Tibial nerve (tissue), 4 donors: ENCODE measurements at regions not wholly inside any gene's neighbourhood (a gene's known extent, or its start where the extent isn't known, plus 50 kb on each side); places are given as distances from the start of the nearest gene placed in this dataset.

ENCODE experiments used
- DNase-seq, 2 donors: peaks; one replicate each; pipeline ENCODE4 v3.0.0-alpha.2; 2019; ENCODE audit warnings: low spot score in 2 of 2
- H3K27ac ChIP-seq, 4 donors: fragments of 200-600 bp; sonication (generic) in 3 of 4; one replicate each; pipeline ENCODE4 v1.5.1; 2017 to 2019; ENCODE audit warnings: mild to moderate bottlenecking in 1 of 4
- H3K27me3 ChIP-seq, 2 donors: fragments of 200-600 bp; sonication (generic) in 1 of 2; one replicate each; pipeline versions ENCODE4 v1.5.1 to v1.6.0; 2017 to 2019
- H3K36me3 ChIP-seq, 3 donors: fragments of 200-600 bp; sonication (generic); one replicate each; pipeline ENCODE4 v1.5.1; 2018 to 2019
- H3K4me1 ChIP-seq, 4 donors: fragments of 200-600 bp; sonication (generic) in 3 of 4; one replicate each; pipeline ENCODE4 v1.5.1; 2017 to 2019
- H3K4me3 ChIP-seq, 4 donors: fragments of 200-600 bp; sonication (generic) in 3 of 4; one replicate each; pipeline ENCODE4 v1.5.1; 2017 to 2019; ENCODE audit warnings: mild to moderate bottlenecking in 1 of 4, moderate library complexity in 1 of 4
- H3K9me3 ChIP-seq, 4 donors: fragments of 200-600 bp; sonication (generic) in 3 of 4; one replicate each; pipeline ENCODE4 v1.5.1; 2017 to 2019
- EP300 ChIP-seq, 2 donors: sonication (generic); formaldehyde crosslinking; IDR thresholded peaks; one replicate each; pipeline ENCODE4 v1.6.1; 2017; ENCODE audit warnings: antibody characterized with exemption in 2 of 2, mild to moderate bottlenecking in 1 of 2
- POLR2A ChIP-seq, 2 donors: fragments of 450-650 bp; IDR thresholded peaks; one replicate each; pipeline ENCODE4 v1.6.1; 2017; ENCODE audit warnings: antibody characterized with exemption in 2 of 2, mild to moderate bottlenecking in 2 of 2, moderate library complexity in 2 of 2
- WGBS, 2 donors: methylation state at CpG; one replicate each; pipeline ENCODE4 v1.1.5; 2018; 5-methylcytosine and 5-hydroxymethylcytosine counted together
- TF ChIP-seq, protein P1 (sequence below), 5 experiments: fragments of 200-600 bp in 3 of 5; fragments of 450-650 bp in 2 of 5; sonication (generic) in 3 of 5; IDR thresholded peaks; one replicate each; pipeline ENCODE4 v1.5.1; 2016 to 2019; ENCODE audit warnings: antibody characterized with exemption in 5 of 5, mild to moderate bottlenecking in 3 of 5, moderate library complexity in 2 of 5

DNA sequence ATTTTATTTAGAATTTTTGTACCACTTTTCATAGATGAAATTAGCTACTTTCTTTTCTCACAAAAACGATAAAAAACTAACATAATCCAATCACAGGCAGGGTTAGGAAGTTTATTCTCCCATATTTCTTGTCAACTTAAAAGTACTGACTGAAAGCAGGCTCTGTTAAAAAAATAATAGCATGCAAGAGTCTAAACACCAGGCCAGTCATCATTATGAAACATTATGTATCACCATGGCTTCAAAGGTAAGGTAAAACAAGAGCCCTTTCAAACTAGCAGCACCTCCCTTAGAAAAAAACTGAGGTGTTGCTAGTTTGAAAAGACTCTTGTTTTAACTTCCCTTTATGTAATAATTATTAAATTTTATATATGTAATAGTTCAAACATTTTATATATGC is 848.0 kb downstream of the RNF144A start:
- 66 to 77% methylated on average over 1 of the region's 1 CpG for WGBS, 2 donors
- Histone ChIP-seq H3K36me3 (no peaks in the 10 kb centered on the region), H3K4me1 (no peaks in the 10 kb centered on the region), H3K4me3 (no peak overlapping the region), H3K27ac (no peak overlapping the region), H3K9me3 (peaks cover 0 to 15% (median 0%) of the 10 kb centered on the region in 4 donors), H3K27me3 (no peaks in the 10 kb centered on the region)
- no peak for TF ChIP-seq POLR2A (IDR thresholded peaks at IDR 0.05)
- no peak for TF ChIP-seq EP300 (IDR thresholded peaks at IDR 0.05)
- TF ChIP-seq, protein P1, sequence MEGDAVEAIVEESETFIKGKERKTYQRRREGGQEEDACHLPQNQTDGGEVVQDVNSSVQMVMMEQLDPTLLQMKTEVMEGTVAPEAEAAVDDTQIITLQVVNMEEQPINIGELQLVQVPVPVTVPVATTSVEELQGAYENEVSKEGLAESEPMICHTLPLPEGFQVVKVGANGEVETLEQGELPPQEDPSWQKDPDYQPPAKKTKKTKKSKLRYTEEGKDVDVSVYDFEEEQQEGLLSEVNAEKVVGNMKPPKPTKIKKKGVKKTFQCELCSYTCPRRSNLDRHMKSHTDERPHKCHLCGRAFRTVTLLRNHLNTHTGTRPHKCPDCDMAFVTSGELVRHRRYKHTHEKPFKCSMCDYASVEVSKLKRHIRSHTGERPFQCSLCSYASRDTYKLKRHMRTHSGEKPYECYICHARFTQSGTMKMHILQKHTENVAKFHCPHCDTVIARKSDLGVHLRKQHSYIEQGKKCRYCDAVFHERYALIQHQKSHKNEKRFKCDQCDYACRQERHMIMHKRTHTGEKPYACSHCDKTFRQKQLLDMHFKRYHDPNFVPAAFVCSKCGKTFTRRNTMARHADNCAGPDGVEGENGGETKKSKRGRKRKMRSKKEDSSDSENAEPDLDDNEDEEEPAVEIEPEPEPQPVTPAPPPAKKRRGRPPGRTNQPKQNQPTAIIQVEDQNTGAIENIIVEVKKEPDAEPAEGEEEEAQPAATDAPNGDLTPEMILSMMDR (IDR thresholded peaks at IDR 0.05) = no peak
- no peak for DNase-seq

DNA sequence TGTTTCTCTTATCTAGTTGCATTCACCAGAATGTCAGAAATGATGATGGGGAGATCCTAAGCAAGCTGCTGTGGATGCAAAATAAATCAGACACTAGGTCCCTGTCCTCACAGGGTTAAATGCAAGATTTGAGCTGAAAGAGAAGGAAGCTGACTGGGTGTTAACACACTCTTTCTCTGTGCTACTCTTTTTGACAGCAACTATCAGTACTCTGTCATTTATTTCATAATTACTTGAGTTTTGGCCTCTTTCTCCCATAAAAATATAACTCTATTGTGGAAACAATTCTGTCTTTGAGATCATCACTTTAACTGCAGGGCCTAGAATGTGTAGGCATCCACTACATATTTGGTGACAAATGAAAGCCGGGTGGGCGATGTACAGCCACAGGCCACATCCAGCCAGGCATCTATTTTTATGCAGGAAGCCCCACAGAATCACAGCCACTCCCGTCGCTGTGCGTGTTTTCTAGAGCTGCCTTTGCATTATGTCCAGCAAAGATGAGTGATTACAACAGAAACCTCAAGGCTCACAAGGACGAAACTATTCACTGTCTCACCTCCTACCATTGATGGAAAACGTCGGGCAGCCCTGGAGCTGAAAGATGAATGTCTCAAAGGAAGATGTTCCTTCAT is 849.0 kb downstream of the RNF144A start:
- no peak for DNase-seq
- Histone ChIP-seq H3K27me3 (no peaks in the 10 kb centered on the region), H3K27ac (no peak overlapping the region), H3K36me3 (no peaks in the 10 kb centered on the region), H3K9me3 (peaks cover 0 to 15% (median 0%) of the 10 kb centered on the region in 4 donors), H3K4me3 (no peak overlapping the region), H3K4me1 (no peaks in the 10 kb centered on the region)
- 59 to 62% methylated on average over 8 of the region's 8 CpGs for WGBS, 2 donors
- TF ChIP-seq POLR2A (IDR thresholded peaks at IDR 0.05) (no peak), EP300 (IDR thresholded peaks at IDR 0.05) (no peak)
- TF ChIP-seq, protein P1 (IDR thresholded peaks at IDR 0.05) = no peak

DNA sequence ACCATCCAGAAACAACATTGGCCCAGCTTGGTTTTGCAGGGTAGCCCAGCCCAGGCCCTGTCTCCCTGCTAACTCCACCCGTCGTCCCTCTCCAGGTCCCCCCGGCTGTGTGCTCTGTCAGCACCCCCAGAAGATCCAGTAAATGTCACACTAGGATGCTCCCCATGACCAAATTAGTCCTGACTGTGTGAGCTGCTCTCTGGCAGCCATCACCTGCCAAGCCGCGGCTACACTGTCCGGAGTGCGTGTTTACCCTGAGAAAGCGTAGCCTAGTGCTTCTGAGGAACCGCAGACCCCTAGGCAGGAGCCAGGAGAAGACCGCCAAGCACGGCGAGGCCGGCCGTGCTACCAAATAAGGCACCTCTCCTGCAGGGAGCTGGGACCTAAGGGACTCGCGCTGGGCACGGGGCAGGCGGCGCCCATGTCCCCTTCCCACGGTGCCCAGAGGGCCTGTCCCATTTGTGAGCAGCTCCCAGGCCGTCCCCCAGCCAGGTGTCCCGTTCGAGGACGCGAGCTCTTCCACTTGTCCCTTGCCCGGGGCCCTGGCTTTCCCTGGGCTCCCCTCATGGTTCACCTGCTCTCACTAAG is 849.9 kb downstream of the RNF144A start:
- TF ChIP-seq, protein P1 (IDR thresholded peaks at IDR 0.05) = no peak
- TF ChIP-seq EP300 (IDR thresholded peaks at IDR 0.05) (no peak), POLR2A (IDR thresholded peaks at IDR 0.05) (no peak)
- H3K4me3 ChIP-seq = no peak overlapping the region
- no peak overlapping the region for H3K27ac ChIP-seq
- DNase-seq = no peak
- peaks cover 0 to 15% (median 0%) of the 10 kb centered on the region in 4 donors for H3K9me3 ChIP-seq
- WGBS, 2 donors = 95 to 98% methylated on average over 26 of the region's 26 CpGs
- H3K27me3 ChIP-seq = no peaks in the 10 kb centered on the region
- no peaks in the 10 kb centered on the region for H3K4me1 ChIP-seq
- H3K36me3 ChIP-seq = no peaks in the 10 kb centered on the region

DNA sequence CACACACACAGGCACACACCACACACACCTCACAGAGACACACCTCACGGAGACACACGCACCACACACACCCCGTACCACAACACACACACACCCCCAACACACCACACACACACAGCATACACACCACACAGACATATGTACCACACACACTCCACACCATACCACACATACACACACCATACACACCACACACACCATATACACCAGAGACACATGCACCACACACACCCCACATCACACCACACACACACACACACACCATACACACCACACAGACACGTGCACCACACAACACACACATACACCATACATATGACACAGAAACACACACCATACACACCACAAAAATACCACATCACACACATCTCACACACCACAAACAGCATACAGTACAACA is 850.7 kb downstream of the RNF144A start:
- Histone ChIP-seq H3K36me3 (no peaks in the 10 kb centered on the region), H3K4me3 (no peak overlapping the region), H3K4me1 (peaks cover 0 to 5% (median 0%) of the 10 kb centered on the region in 4 donors), H3K27me3 (no peaks in the 10 kb centered on the region), H3K27ac (no peak overlapping the region), H3K9me3 (peaks cover 0 to 11% (median 0%) of the 10 kb centered on the region in 4 donors)
- WGBS, 2 donors = 94 to 100% methylated on average over 4 of the region's 4 CpGs
- TF ChIP-seq, protein P1 (IDR thresholded peaks at IDR 0.05) = no peak
- TF ChIP-seq POLR2A (IDR thresholded peaks at IDR 0.05) (no peak), EP300 (IDR thresholded peaks at IDR 0.05) (no peak)
- no peak for DNase-seq

DNA sequence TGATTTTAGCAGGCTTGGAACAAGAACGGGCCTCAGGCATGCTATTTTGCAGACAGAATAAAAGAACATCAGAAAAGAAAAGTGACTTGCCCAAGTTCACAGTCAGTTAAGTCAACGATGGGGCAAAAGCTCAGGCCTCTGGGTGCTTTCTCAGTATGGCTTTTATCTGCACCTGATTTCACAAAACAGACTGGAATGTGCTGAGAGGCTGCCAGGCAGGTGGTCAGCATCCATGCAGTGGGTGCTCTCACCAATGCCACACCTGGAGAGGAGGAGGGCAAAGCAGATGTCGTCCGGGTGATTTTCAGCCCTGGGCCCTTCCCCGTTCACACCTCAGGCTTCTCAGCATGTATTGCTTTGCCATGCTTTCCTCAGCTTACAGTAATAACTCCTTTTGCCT is 854.6 kb downstream of the RNF144A start:
- no peak overlapping the region for H3K27ac ChIP-seq
- no peaks in the 10 kb centered on the region for H3K36me3 ChIP-seq
- H3K4me3 ChIP-seq = no peak overlapping the region
- no peaks in the 10 kb centered on the region for H3K27me3 ChIP-seq
- H3K9me3 ChIP-seq = no peaks in the 10 kb centered on the region
- TF ChIP-seq, protein P1 (IDR thresholded peaks at IDR 0.05) = no peak
- no peak for TF ChIP-seq POLR2A (IDR thresholded peaks at IDR 0.05)
- no peak for DNase-seq
- peaks cover 0 to 18% (median 2%) of the 10 kb centered on the region in 4 donors for H3K4me1 ChIP-seq
- WGBS, 2 donors = 85 to 88% methylated on average over 5 of the region's 5 CpGs
